ENCODE measurements at regions not wholly inside any gene's neighbourhood (a gene's known extent, or its start where the extent isn't known, plus 50 kb on each side); places are given as distances from the start of the nearest gene placed in this dataset.

DNA sequence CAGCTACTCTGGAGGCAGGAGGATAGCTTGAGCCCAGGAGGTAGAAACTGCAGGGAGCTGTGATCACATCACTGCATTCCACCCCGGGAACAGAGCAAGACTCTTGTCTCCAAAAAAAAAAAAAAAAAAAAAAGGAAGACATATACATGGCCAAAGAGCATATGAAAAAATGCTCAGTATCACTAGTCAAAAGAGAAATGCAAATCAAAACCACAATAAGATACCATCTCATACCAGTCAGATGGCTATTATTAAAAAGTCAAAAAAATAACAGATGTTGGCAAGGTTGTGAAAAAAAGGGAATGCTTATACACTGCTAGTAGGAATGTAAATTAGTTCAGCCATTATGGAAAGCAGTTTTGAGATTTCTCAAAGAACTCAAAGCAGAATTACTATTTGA, 174.8 kb upstream of the ATF7IP start:
- TF ChIP-seq POLR2A (IDR thresholded peaks at IDR 0.05; ENCODE audit: low read depth): no peak
- TF ChIP-seq, protein P1, sequence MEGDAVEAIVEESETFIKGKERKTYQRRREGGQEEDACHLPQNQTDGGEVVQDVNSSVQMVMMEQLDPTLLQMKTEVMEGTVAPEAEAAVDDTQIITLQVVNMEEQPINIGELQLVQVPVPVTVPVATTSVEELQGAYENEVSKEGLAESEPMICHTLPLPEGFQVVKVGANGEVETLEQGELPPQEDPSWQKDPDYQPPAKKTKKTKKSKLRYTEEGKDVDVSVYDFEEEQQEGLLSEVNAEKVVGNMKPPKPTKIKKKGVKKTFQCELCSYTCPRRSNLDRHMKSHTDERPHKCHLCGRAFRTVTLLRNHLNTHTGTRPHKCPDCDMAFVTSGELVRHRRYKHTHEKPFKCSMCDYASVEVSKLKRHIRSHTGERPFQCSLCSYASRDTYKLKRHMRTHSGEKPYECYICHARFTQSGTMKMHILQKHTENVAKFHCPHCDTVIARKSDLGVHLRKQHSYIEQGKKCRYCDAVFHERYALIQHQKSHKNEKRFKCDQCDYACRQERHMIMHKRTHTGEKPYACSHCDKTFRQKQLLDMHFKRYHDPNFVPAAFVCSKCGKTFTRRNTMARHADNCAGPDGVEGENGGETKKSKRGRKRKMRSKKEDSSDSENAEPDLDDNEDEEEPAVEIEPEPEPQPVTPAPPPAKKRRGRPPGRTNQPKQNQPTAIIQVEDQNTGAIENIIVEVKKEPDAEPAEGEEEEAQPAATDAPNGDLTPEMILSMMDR (IDR thresholded peaks at IDR 0.05): no peak
- TF ChIP-seq EP300 (IDR thresholded peaks at IDR 0.05): no peak
- no peak for TF ChIP-seq POLR2AphosphoS5 (IDR thresholded peaks at IDR 0.05)

Data from esophagus muscularis mucosa (tissue), 4 donors.